HFF-Myc (cell line): ENCODE measurements at regions not wholly inside any gene's neighbourhood (a gene's known extent, or its start where the extent isn't known, plus 50 kb on each side); places are given as distances from the start of the nearest gene placed in this dataset.
"Not testable (repeated sequence)": the region's sequence is repeated elsewhere in the genome, so short reads cannot be mapped to it uniquely, and the experiment has no call there.

Source experiments
- DNase-seq: peaks from one replicate; pipeline ENCODE4 v3.0.0-alpha.2; 2011; ENCODE audit warnings: low read depth; ENCODE audit errors: extremely low read depth
- H3K4me3 ChIP-seq: replicated peaks from 2 replicates; pipeline ENCODE4 v1.5.1; 2011; ENCODE audit warnings: low read depth, mild to moderate bottlenecking, control low read depth, low read length

DNA sequence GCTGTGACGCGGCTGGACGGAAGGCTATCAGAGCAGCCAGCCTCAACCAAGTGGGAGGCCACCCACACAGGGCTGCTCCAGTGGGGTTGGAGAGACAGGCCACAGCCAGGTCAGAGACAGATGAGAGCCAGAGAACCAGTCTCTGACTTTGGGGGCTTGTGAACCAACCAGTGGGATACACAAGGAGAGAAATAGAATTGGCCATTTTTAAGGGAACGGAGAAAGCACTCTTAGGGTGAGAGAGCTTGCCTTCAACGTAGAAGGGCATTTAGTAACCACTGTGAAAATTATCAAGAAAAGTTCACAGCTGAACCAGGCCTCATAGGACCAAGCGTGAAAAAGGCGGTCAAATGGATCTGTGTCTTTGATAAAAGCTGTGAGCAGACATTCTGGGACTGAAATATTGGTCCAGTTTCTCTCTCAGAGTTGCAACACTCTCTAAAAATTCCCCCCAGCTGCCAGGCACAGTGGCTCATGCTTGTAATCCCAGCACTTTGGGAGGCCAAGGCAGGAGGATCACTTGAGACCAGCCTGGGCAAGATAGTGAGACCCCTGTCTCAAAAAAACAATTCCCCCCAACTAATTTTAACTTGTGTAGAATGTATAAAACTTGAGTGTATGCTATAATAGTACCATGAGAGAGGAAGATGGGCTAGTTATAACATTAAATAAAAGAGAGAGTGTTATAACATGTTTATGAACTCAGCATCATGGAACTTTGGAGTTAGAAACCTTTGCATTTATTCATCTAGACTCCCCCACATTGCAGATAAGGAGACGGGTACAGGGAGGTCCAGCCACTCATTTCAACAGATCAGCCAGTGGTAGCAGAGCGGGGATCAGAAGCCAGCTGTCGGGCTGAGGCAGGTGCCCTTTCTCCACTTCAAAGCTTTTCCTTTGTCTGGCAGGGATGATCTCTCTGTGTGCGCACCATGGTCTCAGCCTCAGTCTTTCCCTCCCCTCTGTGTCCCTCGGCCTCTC is 132.2 kb downstream of the NPIPB11 start:
- not testable (repeated sequence) for H3K4me3 ChIP-seq, DNase-seq

DNA sequence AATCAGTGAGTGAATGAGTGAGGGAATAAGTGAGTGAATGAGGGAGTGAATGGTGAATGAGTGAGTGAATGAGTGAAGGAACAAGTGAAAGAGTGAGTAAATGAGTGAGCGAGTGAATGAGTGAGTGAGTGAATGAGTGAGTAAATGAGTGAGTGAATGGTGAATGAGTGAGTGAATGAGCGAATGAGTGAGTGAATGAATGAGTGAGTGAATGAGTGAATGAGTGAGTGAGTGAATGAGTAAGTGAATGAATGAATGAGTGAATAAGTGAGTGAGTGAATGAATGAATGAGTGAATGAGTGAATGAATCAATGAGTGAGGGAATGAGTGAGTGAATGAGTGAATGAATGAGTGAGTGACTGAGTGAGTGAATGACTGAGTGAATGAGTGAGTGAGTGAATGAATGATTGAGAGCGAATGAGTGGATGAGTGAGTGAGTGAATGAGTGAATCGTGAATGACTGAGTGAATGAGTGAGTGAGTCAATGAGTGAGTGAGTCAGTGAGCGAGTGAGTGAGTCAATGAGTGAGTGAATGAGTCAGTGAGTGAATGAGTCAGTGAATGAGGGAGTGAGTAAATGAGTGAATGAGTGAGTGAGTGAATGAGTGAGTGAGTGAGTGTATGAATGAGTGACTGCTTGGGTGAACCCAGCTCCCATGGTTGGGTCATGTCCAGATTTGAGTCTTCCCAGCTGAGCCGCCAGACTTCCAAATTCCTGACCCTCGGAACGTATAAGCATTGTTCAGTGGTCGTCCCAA is 133.0 kb downstream of the NPIPB11 start:
- not testable (repeated sequence) for H3K4me3 ChIP-seq, DNase-seq

DNA sequence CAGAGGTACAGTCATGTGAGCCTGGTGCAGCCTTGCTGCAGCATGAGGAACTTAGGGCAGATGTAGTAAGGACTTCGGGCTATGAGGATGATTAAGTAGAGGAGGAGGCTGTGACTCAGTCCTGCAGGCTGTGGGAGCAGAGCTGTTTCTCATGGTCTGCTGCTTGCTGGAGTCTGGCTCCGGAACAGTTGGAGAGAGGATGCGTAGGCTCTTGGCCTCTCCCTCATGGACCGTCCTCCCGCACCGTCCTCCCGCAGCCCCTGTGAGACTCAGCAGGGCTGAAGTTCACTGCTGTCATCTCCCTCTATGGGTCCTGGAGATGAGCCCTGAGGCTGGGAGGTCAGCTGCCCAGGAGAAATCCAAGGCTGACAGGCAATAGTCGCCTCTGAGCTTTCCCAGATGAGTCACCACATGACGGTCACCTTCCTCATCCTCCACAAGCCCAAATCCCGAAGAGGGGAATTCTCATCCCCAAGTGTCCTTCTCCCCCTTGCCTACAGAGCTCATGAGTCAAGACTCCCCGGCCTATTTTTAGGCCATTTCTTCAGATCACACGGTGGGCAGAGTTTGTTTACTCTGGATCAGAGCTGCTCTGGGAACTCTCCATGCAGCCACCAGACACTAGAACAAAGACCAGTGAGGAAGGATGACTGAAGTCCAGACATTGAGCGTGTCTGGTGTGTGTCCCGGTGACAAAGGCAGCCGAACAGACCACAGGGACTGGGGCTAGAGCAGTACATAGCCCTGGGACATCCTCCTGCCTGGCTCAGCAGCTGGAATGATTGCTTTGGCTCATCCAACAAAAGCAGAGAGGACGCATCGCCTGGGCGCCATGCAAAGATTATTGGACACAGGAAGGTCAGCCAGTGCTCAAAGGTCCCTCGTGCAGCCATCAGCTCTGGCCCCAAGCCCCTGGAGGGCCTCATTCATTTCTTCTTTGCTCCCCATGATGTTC is 134.5 kb downstream of the NPIPB11 start:
- DNase-seq = peak; percentile 46
- H3K4me3 ChIP-seq = not testable (repeated sequence)

DNA sequence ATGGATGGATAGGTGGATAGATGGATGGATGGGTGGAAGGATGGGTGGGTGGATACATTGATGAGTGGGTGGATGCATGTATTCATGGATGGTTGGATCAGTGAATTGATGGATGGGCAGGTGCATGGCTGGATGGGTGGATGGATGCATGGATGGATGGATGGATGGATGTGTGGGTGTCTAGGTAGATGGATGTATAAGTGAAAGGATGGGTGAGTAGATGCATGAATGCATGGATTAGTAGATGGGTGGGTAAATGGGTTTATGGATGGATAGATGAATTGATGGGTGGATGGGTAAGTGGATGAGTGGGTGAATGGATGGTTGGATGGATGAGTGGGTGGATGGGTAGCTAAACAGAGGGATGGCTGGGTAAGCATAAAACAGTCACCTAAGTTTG is 135.6 kb downstream of the NPIPB11 start:
- DNase-seq, H3K4me3 ChIP-seq: not testable (repeated sequence)

DNA sequence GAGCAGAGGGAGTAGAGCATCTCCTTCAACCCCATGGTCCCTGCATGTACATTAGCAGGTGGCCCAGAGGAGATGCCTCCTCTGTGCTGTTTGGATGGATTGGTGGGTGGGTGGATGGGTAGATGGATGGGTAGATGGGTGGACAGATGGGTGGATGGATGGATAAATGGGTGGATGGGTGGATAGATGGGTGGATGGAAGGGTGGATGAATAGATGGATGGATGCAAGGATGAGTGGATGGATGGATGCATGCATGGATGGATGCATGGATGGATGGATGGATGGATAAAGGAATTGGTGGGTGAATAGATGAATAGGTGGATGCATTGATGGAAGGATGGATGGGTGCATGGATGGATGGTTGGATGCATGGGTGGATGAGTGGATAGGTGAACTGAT is 136.5 kb downstream of the NPIPB11 start:
- not testable (repeated sequence) for DNase-seq, H3K4me3 ChIP-seq

DNA sequence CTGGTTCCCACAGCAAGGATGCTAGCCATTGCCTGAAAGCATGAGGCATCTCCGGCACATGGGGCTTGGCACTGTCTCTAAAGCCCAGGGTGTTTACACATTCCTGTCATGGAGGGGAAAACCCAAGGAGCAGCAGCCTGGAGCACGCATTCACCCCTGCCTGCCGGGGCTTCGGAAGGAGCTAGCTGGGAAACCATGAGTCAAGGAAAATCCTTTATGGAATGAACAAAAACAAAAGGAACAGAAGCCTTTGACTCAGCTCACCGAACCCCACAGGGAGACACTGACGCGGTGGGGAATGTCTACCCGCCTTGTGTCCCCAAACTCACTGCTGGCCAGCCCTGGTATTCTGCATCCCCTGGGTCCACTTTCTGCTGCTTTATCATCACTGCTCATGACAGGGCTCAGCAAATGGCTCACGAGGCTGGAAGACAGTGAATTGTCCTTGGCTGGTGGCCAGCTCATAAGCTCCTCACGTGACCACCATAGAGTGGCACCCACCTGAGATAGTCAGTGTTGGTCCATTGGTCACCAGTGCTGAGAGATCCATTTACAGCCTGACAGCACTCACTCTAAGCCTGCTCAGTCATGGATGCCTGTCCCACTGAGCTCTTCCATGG is 137.2 kb downstream of the NPIPB11 start:
- H3K4me3 ChIP-seq, DNase-seq: not testable (repeated sequence)

DNA sequence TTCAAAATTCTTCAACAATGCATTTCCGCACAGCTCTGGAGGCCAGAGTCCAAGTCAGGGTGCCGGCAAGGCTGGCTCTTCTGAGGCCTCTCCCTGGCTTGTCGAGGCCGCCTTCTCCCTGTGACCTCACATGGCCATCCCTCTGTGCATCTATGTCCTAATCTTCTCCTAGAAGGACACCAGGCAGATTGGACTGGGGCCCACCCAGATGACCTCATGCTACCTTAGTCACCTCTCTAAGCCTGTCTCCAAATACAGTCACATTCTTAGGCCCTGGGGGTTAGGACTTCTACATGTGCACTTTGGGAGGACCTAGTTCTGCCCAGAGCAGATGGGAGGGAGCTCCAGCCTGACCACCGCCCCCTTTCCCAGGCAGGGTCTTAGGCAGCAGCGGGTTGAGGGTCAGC is 137.7 kb downstream of the NPIPB11 start:
- H3K4me3 ChIP-seq, DNase-seq: not testable (repeated sequence)

DNA sequence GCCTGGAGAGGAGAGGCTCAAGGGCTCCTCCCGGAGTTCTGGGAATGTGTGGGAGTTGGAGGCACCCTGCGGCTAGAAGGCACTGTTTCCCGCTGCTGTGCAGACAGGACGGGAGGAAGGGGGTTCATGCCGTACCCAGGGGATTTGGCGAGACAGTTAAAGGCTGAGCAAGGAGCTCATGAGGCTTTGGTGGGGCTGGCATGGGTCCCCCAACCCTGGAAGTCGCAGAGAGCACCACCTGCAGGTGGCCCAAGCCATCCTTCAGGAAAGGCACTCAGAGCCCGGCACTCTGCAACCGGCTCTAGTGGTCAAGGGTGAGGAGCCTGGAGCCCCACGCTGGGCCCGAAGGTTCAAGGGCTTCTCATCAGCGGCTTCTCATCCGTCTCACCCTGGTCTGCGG is 138.2 kb downstream of the NPIPB11 start:
- not testable (repeated sequence) for DNase-seq, H3K4me3 ChIP-seq

DNA sequence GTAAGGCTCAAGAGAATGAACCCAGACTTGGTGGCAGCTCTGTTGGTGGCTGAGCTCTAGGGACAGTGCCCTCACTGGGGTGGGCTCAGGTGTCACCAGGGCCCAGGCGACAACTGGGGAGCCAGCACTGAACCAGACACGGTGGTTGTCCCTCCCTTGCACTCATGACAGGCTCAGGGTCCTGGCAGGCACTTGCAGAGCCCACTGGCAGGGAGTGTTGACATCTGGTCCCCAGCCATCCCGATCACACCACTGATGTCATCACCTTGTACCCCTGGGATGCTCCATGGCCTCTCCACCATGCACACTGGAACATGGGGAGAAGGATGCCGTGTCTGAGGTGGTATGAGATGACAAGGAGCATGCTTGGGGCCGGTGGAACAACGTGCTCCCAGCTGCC is 138.6 kb downstream of the NPIPB11 start:
- DNase-seq = not testable (repeated sequence)

DNA sequence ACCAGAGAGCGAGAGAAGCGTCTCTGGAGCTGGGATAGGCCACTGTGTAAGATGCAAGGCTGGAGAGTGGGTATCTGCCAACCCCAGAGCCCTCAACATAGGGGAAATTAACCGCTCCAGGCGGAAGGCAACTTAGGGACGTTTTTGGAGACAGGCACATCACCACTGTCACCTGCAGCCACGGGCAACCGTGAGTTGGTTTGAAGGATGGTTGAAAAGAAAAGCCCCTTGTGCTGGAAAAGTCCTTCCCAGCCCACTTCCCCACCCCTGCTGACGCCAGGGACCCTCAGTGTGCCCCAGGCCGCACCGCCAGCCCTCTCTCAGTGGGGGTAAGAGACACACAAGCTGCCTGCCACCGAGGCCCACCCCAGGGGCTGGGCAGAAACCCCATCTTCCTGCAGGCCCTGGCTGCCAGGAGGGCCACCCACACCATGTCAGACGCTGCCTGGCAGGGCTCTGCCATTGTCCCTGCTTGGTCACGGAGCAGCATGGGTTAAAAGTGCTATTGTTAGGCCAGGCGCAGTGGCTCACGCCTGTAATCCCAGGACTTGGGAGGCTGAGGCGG is 139.4 kb downstream of the NPIPB11 start:
- DNase-seq, H3K4me3 ChIP-seq: not testable (repeated sequence)

More for the DNA sequence above, 138.6 kb downstream of the NPIPB11 start:
- not testable (repeated sequence) for H3K4me3 ChIP-seq

DNA sequence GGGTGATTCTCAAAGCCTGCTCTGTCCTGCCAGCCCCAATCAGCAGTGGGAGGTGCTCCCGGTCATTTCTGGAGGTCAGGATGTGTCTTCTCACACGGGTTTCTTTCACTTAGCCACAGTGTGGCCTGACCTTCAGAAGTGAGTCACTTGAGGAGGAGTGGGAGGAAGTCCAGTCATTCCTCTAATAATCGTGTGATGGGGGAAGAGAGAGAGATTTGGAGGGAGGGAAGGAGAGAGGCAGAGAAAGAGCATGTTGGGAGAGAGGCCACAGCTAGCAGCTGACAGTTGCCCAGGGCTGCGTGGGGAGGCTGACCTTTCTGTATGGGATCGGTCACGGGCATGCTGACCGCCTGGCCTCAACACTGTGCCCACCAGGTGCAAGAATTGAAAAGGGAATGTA is 139.9 kb downstream of the NPIPB11 start:
- not testable (repeated sequence) for DNase-seq, H3K4me3 ChIP-seq

DNA sequence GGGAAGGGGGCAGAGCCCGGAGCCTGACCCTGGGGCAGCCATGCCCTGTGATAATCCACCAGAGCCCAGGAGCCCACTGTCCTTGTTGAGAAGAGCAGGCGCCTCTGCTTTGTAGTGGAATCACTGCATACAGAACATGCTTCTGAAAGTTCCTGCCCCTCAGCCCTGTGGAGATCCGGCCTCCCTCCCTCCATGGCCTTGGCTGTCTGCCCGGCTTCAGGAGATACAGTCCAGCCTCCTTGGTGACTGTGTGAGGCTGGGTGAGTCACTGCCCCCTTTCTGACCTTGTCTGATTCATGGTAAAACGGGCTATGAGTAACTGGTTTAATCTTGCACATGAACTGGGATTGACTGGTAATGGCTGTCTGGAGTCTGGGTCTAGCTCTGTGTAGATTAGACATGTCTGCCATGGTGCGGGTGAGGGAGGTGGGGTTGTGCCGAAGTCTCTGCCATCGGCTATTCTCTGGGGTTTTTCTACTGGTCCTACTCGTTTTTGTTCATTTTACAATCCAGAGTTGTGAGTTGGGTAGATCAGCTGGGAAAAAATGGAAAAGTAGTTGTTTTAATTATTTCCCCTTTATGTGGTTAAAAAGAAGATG is 141.2 kb downstream of the NPIPB11 start:
- DNase-seq = peak; percentile 88
- not testable (repeated sequence) for H3K4me3 ChIP-seq

DNA sequence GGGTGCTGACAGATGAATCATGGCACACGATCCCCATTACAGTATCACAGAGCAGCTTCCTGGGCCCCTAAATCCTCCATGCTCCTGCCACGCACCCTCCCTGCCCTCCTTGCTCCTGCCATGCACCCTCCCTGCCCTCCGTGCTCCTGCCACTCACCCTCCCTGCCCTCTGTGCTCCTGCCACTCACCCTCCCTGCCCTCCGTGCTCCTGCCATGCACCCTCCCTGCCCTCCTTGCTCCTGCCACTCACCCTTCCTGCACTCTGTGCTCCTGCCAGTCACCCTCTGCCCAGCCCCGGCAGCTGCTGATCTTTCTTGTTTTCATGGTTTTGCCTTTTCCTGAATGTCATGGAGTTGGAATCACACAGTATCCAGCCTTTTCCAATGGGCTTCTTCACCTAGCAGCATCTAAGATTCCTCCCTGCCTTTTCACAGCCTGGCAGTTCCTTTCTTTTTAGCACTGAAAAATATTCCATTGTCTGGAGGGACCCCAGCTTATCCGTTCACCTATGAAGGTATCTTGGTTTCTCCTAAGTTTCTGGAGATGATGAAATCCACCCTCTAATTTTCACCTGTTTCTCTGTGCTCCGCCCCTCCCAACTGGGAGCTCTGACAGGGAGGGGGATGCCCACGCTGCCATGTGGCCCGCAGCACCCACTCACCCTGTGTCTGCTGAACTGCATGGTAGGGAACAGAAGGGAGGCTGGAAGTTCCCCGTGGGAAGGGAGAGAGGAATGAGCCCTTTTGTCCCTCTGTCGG is 142.3 kb downstream of the NPIPB11 start:
- H3K4me3 ChIP-seq = not testable (repeated sequence)

DNA sequence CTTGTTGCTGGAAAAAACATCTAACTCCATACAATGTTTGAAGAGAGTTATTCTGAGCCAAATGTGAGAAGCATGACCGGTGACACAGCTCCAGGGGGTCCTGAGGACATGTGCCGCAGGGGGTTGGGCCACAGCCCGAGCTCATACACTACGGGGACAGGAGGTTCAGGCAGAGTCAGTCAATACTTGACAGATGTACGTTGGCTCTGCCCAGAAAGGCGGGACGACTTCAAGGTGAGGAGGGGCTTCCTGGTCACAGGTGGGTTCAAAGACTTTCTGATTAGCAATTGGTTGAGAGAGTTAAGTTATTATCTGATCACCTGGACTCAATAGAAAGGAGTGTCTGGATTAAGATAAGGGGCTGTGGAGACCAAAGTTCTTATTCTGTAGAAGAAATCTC is 143.8 kb downstream of the NPIPB11 start:
- not testable (repeated sequence) for H3K4me3 ChIP-seq, DNase-seq

More for the DNA sequence above, 142.3 kb downstream of the NPIPB11 start:
- DNase-seq = not testable (repeated sequence)

DNA sequence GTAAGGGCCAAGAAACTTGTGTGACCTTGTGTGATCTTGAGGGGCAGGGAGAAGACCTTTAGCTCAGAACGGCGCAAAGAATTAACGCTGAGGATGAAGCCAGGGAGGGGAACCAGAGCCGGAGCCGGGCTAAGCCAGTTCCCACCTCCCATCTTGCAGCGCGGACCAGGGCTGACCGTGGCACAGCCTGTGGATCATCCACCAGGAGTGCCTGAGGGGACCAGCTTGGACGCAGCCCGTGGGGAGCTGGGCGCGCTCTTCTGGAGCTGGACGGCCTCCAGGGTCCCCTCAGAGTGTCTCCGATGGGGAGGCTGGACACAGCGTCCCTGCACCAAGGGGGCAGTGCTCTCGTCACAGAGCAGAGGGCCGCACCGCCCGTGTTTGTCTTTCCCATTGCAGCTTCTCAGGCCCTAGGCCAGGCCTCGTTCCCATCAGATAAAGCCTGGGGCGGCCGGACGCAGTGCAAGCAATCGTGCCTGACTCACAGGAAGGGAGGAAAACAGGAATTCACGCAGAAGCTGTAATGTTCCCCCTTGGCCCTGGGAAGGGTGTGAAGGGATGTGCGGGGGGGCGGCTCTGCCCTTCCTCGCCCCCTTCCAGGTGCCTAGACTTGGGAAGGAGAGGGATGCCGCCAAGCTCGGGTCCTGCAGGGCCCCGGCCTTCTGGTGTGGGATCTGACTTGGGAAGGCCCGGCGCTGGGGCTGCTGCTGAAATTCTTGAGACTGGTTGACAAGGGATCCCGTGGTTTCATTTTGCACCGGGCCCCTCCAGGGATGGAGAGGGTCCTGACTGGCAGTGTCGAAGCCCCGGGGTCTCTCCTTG is 144.9 kb downstream of the NPIPB11 start:
- not testable (repeated sequence) for H3K4me3 ChIP-seq, DNase-seq
